A673 (cell line): ENCODE measurements at regions not wholly inside any gene's neighbourhood (a gene's known extent, or its start where the extent isn't known, plus 50 kb on each side); places are given as distances from the start of the nearest gene placed in this dataset.

Source experiments
- BruUV-seq: library from RNA; stranded (reverse); fragments of 400-500 nt; replicated peaks from 2 replicates; lab custom pipeline; 2021; lab: Mats Ljungman, UMichigan
- CTCF ChIA-PET: fragments of 300-600 bp; sonication (Branson Sonifier 250); formaldehyde crosslinking; loops from one replicate; lab custom pipeline; 2022; ENCODE audit warnings: antibody characterized with exemption; lab: Charles Lee
- POLR2A ChIA-PET: fragments of 300-600 bp; sonication (Branson Sonifier 250); formaldehyde crosslinking; loops from one replicate; lab custom pipeline; 2022; ENCODE audit warnings: antibody characterized with exemption; ENCODE audit not compliant: low non-redundant PET; lab: Charles Lee
- DNase-seq: peaks from one replicate; pipeline ENCODE4 v3.0.0-alpha.2; 2015; ENCODE audit warnings: low spot score
- H3K27ac ChIP-seq: fragments of 200-600 bp; sonication (generic); 2 replicates; pipeline ENCODE4 v1.5.1; 2016; ENCODE audit warnings: mixed run types, low read depth, mild to moderate bottlenecking, mixed read lengths, antibody characterized with exemption, low read length; ENCODE audit not compliant: poor library complexity, severe bottlenecking
- H3K27me3 ChIP-seq: fragments of 200-600 bp; sonication (generic); replicated peaks from 2 replicates; pipeline ENCODE4 v1.6.1; 2017; ENCODE audit warnings: mixed run types, low read depth, mild to moderate bottlenecking, mixed read lengths, antibody characterized with exemption, low read length; ENCODE audit not compliant: insufficient read depth, poor library complexity
- H3K36me3 ChIP-seq: fragments of 200-600 bp; sonication (generic); 2 replicates; pipeline ENCODE4 v1.6.1; 2016; ENCODE audit warnings: mixed run types, mild to moderate bottlenecking, mixed read lengths, antibody characterized with exemption, low read length; ENCODE audit not compliant: insufficient read depth, poor library complexity, severe bottlenecking
- H3K4me1 ChIP-seq: fragments of 200-600 bp; sonication (generic); 2 replicates; pipeline ENCODE4 v1.6.1; 2017; ENCODE audit warnings: mixed run types, mild to moderate bottlenecking, mixed read lengths, antibody characterized with exemption, low read length; ENCODE audit not compliant: insufficient read depth, poor library complexity, severe bottlenecking
- H3K4me3 ChIP-seq: fragments of 200-600 bp; sonication (generic); 2 replicates; pipeline ENCODE4 v1.5.1; 2016; ENCODE audit warnings: low read depth, mixed run types, mild to moderate bottlenecking, mixed read lengths, low read length; ENCODE audit not compliant: poor library complexity, severe bottlenecking
- H3K9me3 ChIP-seq: fragments of 200-600 bp; sonication (generic); 2 replicates; pipeline ENCODE4 v1.6.1; 2016; ENCODE audit warnings: mixed run types, low read depth, mild to moderate bottlenecking, mixed read lengths, antibody characterized with exemption, low read length; ENCODE audit not compliant: poor library complexity, severe bottlenecking
- CTCF ChIP-seq: fragments of 300-800, 200-600 bp; sonication (generic); conservative IDR thresholded peaks from 2 replicates; pipeline ENCODE4 v1.5.1; 2017; ENCODE audit warnings: low read depth, mild to moderate bottlenecking, antibody characterized with exemption, low read length, moderate library complexity, mixed read lengths
- EZH2 ChIP-seq: fragments of 200-600 bp; sonication (generic); IDR thresholded peaks from 2 replicates; pipeline ENCODE4 v1.6.1; 2017; ENCODE audit warnings: borderline replicate concordance, low read depth, mild to moderate bottlenecking, mixed read lengths, antibody characterized with exemption, low read length; ENCODE audit not compliant: poor library complexity, severe bottlenecking
- intact Hi-C: fragments of 100-400 bp; cut with micrococcal nuclease; formaldehyde crosslinking; loops from one replicate; pipeline ENCODE4 v1.10.0; 2022; ENCODE audit not compliant: unreplicated experiment

- H3K27me3 ChIP-seq: peaks cover 43% of the 10 kb centered on the region
- H3K4me3 ChIP-seq: no peak overlapping the region
- H3K36me3 ChIP-seq: no peaks in the 10 kb centered on the region
- peak; percentile 77 for DNase-seq
- TF ChIP-seq CTCF (peak; percentile 92), EZH2 (no peak)
- no peak overlapping the region for H3K27ac ChIP-seq
- BruUV-seq: no TSS peak
- intact Hi-C loops: loop anchor here (1.0 to 5.0 kb wide), 4 partner anchors 127 to 365 kb away; no protein-coding TSS in a partner anchor
- ChIA-PET POLR2A (no interaction called here), CTCF (interaction anchor here (0.6 to 1.9 kb wide), 4 partner anchors 183 to 367 kb away, joined by 3 to 12 read pairs (median 4); no protein-coding TSS in a partner anchor)
- no peaks in the 10 kb centered on the region for H3K4me1 ChIP-seq
- H3K9me3 ChIP-seq: no peaks in the 10 kb centered on the region
Measured at GRCh38 chr18:24726727-24727492, 266.5 kb downstream of the HRH4 start.

GRCh38 chr18:24727685-24728084 is 267.2 kb downstream of the HRH4 start:
- ChIA-PET POLR2A (no interaction called here), CTCF (interaction anchor here (1.6 to 1.9 kb wide), 2 partner anchors 184 to 240 kb away, joined by 4 to 12 read pairs; no protein-coding TSS in a partner anchor)
- no peak for DNase-seq
- Histone ChIP-seq H3K9me3 (no peaks in the 10 kb centered on the region), H3K36me3 (no peaks in the 10 kb centered on the region), H3K27me3 (peaks cover 51% of the 10 kb centered on the region), H3K4me1 (no peaks in the 10 kb centered on the region), H3K27ac (no peak overlapping the region), H3K4me3 (no peak overlapping the region)
- BruUV-seq: no TSS peak
- intact Hi-C loops: loop anchor here (5.0 kb wide), 2 partner anchors 185 to 365 kb away; no protein-coding TSS in a partner anchor
- TF ChIP-seq CTCF: no peak

- no peak overlapping the region for H3K27ac ChIP-seq
- TF ChIP-seq EZH2 (no peak), CTCF (no peak)
- peaks cover 62% of the 10 kb centered on the region for H3K27me3 ChIP-seq
- ChIA-PET POLR2A (no interaction called here), CTCF (no interaction called here)
- no peak for DNase-seq
- H3K4me3 ChIP-seq: no peak overlapping the region
- H3K36me3 ChIP-seq: no peaks in the 10 kb centered on the region
- intact Hi-C loops: no loop called here
- no peaks in the 10 kb centered on the region for H3K4me1 ChIP-seq
- no TSS peak for BruUV-seq
- H3K9me3 ChIP-seq: no peaks in the 10 kb centered on the region
Measured at GRCh38 chr18:24731158-24731557, 270.7 kb downstream of the HRH4 start.
